ENCODE measurements at regions not wholly inside any gene's neighbourhood (a gene's known extent, or its start where the extent isn't known, plus 50 kb on each side); places are given as distances from the start of the nearest gene placed in this dataset.
"Not testable (repeated sequence)": the region's sequence is repeated elsewhere in the genome, so short reads cannot be mapped to it uniquely, and the experiment has no call there.

- H2AFZ ChIP-seq (ENCODE audit: low read depth): no peak overlapping the region
- H3K36me3 ChIP-seq (ENCODE audit: insufficient read depth): no peaks in the 10 kb centered on the region
- no peaks in the 10 kb centered on the region for H3K79me2 ChIP-seq (ENCODE audit: insufficient read depth, low read depth)
- H3K27me3 ChIP-seq (ENCODE audit: insufficient read depth, low read depth): no peaks in the 10 kb centered on the region
- H4K20me1 ChIP-seq (ENCODE audit: insufficient read depth): no peaks in the 10 kb centered on the region
- no peak overlapping the region for H3K9ac ChIP-seq
- no peak for TF ChIP-seq CTCF (conservative IDR thresholded peaks at IDR 0.05; ENCODE audit: low read depth, low read length)
- H3K4me1 ChIP-seq (ENCODE audit: low read depth, poor library complexity, severe bottlenecking): peaks cover 87% of the 10 kb centered on the region
- no peak overlapping the region for H3K4me3 ChIP-seq (IDR thresholded peaks at IDR 0.05; ENCODE audit: insufficient read depth, low read depth, low read length)
- H3K27ac ChIP-seq: peak overlapping the region; percentile 49; the same call in 1 of the 2 replicates
- peak overlapping the region; percentile 37 for H3K4me2 ChIP-seq
These were observed 80.5 kb upstream of the GNAZ start for GRCh38 chr22:22989856-22990255.

- not testable (repeated sequence) for H3K4me3 ChIP-seq (IDR thresholded peaks at IDR 0.05; ENCODE audit: insufficient read depth, low read depth, low read length); H3K79me2 ChIP-seq (ENCODE audit: insufficient read depth, low read depth); H3K27ac ChIP-seq; H3K36me3 ChIP-seq (ENCODE audit: insufficient read depth); H3K9ac ChIP-seq; H3K27me3 ChIP-seq (ENCODE audit: insufficient read depth, low read depth); H4K20me1 ChIP-seq (ENCODE audit: insufficient read depth); H3K4me2 ChIP-seq; H2AFZ ChIP-seq (ENCODE audit: low read depth)
- H3K4me1 ChIP-seq (ENCODE audit: low read depth, poor library complexity, severe bottlenecking): peaks cover 92% of the 10 kb centered on the region
These were observed 79.4 kb upstream of the GNAZ start for GRCh38 chr22:22990711-22991505.

- H2AFZ ChIP-seq (ENCODE audit: low read depth): no peak overlapping the region
- no peak overlapping the region for H3K27ac ChIP-seq
- no peaks in the 10 kb centered on the region for H3K79me2 ChIP-seq (ENCODE audit: insufficient read depth, low read depth)
- no peak overlapping the region for H3K4me2 ChIP-seq
- no peak overlapping the region for H3K9ac ChIP-seq
- H3K4me1 ChIP-seq (ENCODE audit: low read depth, poor library complexity, severe bottlenecking): peaks cover 80% of the 10 kb centered on the region
- H3K27me3 ChIP-seq (ENCODE audit: insufficient read depth, low read depth): no peaks in the 10 kb centered on the region
- no peak overlapping the region for H3K4me3 ChIP-seq (IDR thresholded peaks at IDR 0.05; ENCODE audit: insufficient read depth, low read depth, low read length)
- no peaks in the 10 kb centered on the region for H4K20me1 ChIP-seq (ENCODE audit: insufficient read depth)
- H3K36me3 ChIP-seq (ENCODE audit: insufficient read depth): no peaks in the 10 kb centered on the region
- TF ChIP-seq CTCF (conservative IDR thresholded peaks at IDR 0.05; ENCODE audit: low read depth, low read length): no peak
These were observed 77.8 kb upstream of the GNAZ start for GRCh38 chr22:22992474-22992873.

GRCh38 chr22:22993184-22993583 is 77.1 kb upstream of the GNAZ start:
- Histone ChIP-seq H3K36me3 (ENCODE audit: insufficient read depth) (no peaks in the 10 kb centered on the region), H4K20me1 (ENCODE audit: insufficient read depth) (no peaks in the 10 kb centered on the region), H2AFZ (ENCODE audit: low read depth) (no peak overlapping the region), H3K4me1 (ENCODE audit: low read depth, poor library complexity, severe bottlenecking) (peaks cover 73% of the 10 kb centered on the region), H3K27me3 (ENCODE audit: insufficient read depth, low read depth) (no peaks in the 10 kb centered on the region), H3K79me2 (ENCODE audit: insufficient read depth, low read depth) (no peaks in the 10 kb centered on the region), H3K4me2 (no peak overlapping the region), H3K9ac (no peak overlapping the region), H3K27ac (no peak overlapping the region), H3K4me3 (IDR thresholded peaks at IDR 0.05; ENCODE audit: insufficient read depth, low read depth, low read length) (no peak overlapping the region)
- TF ChIP-seq CTCF (conservative IDR thresholded peaks at IDR 0.05; ENCODE audit: low read depth, low read length): no peak

GRCh38 chr22:22995166-22995565 is 75.2 kb upstream of the GNAZ start:
- peak overlapping the region; percentile 53 for H3K4me2 ChIP-seq
- H3K36me3 ChIP-seq (ENCODE audit: insufficient read depth): no peaks in the 10 kb centered on the region

More at GRCh38 chr22:22995166-22995565, 75.2 kb upstream of the GNAZ start:
- peak overlapping the region; percentile 43; the same call in 1 of the 2 replicates for H3K27ac ChIP-seq
- peaks cover 53% of the 10 kb centered on the region for H3K4me1 ChIP-seq (ENCODE audit: low read depth, poor library complexity, severe bottlenecking)
- no peaks in the 10 kb centered on the region for H3K27me3 ChIP-seq (ENCODE audit: insufficient read depth, low read depth)
- no peaks in the 10 kb centered on the region for H3K79me2 ChIP-seq (ENCODE audit: insufficient read depth, low read depth)
- TF ChIP-seq CTCF (conservative IDR thresholded peaks at IDR 0.05; ENCODE audit: low read depth, low read length): no peak
- no peaks in the 10 kb centered on the region for H4K20me1 ChIP-seq (ENCODE audit: insufficient read depth)
- peak overlapping the region; percentile 10; the same call in 1 of the 2 replicates for H3K9ac ChIP-seq
- no peak overlapping the region for H3K4me3 ChIP-seq (IDR thresholded peaks at IDR 0.05; ENCODE audit: insufficient read depth, low read depth, low read length)
- H2AFZ ChIP-seq (ENCODE audit: low read depth): no peak overlapping the region; the same call in 1 of the 2 replicates
